GM19468 (cell line): ENCODE measurements at regions not wholly inside any gene's neighbourhood (a gene's known extent, or its start where the extent isn't known, plus 50 kb on each side); places are given as distances from the start of the nearest gene placed in this dataset.

ENCODE experiments used
- ATAC-seq: cut with Tn5 transposase; IDR thresholded peaks from one replicate; pipeline ENCODE4 v1.9.1; 2021; ENCODE audit warnings: mild to moderate bottlenecking, moderate library complexity, moderate number of reproducible peaks; ENCODE audit not compliant: unreplicated experiment; ENCODE audit errors: extremely low read depth

DNA sequence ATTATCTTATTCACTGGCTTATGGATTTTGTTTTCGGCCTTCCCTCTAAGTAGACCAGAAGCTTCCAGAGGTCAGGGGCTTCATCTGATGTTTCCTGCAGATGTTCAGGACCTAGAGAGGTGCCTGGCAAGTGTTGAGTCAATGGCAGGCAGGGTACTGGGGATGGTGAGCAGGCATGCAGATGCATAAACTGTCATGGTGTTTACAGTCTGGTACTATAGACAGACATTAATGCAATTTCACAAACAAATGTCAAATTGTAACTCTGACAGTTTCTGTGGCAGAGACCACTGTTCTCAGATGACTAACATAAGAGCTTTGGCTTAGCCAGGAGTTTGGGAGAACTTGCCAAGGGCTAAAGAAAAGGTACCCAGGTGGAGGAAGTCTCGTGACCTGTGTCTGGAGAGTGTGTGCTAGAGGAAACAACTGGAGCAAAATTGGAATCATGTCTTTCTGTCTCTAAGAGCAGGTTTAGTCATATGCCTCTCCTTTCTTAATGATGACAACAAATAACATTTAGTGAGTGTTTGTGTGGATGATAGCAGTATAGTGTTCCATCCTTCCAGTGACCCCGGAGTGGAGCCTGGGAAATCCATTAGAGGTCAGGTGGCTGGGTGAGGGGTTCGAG lies 53.7 kb upstream of the TRAK1 start:
- ATAC-seq, result no peak

DNA sequence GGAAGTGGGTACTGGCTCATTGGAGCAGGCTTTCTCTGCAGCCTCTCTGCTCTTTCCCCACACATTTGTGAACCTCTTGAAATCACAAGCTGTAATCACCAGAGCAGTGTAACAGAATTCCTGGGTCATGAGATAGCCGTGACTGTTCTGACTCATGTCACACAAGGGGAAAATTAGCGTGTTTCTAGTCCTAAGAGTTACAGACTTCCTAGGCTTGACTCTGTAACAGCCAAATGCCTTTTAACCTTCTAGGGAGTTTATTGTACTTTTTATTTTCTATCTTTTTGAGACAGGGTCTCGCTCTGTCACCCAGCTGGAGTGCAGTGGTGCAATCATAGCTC lies 54.7 kb upstream of the TRAK1 start:
- ATAC-seq, result no peak

DNA sequence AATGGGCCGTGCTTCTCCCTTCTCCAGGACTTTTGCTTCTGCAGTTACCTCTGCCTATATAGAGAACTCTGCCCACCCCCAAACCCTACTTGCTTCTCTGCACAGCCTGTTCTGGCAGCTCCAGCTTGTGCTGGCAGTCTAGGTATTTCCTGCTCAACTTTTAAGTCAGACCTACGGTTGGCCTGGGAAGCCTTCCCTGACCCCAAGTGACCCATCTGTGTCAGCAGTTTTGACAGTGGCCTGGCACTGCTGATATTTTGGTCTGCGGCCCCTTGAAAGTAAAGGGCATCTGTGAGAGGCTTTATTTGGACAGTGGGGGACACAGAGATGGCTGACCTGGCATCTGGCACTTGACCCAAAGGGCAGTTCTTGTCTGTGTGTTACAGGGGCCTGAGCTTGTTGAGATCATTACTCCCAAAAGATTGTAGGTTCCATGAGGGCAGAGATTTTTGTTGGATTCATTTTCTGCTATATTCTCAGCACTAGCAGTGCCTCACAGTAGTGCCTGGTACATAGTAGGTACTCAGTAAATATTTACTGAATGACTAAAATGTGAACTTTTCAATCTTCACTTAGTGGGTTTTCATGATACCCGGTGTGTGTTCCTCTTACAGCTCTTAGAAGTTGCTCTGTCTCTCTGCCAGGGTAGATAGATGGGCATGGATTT lies 55.2 kb upstream of the TRAK1 start:
- ATAC-seq, result no peak

DNA sequence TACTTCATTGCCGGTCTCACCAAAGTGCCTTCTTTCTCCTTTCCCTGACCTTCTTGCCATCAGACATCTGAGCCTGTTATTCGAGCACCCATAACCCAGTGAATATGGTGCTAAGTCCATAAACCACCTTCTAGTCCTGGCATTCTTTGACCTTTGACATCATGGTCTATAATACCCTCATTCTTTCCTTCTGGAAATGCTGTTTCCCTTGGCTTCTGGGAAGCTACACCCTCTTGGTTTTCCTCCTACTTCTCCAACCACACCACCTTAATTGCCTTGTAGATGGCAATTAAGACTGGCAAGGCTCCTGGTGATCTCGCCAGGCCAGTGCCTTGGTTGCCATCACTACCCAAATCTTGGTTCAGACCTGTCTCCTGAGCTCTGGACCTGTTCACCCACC lies 56.1 kb upstream of the TRAK1 start:
- no peak for ATAC-seq

DNA sequence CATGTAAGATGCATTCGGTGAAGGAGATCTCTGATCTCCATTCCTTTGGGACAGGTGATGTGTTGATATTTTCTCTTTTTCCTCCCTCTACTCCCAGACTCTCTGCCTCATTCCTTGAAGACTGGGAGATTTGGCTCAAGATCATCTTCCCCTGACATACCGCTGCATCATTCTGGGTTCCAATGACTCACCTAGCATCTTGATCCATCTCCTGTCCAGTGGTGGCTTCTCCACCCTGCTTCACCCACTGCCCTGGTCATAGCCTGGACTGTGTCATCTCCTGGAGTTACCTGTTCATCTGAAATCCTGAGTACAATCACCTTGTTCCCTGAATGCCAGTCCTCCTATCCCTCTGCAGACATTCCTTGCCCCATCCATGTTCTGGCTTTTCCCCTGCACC lies 57.4 kb upstream of the TRAK1 start:
- ATAC-seq, result no peak

DNA sequence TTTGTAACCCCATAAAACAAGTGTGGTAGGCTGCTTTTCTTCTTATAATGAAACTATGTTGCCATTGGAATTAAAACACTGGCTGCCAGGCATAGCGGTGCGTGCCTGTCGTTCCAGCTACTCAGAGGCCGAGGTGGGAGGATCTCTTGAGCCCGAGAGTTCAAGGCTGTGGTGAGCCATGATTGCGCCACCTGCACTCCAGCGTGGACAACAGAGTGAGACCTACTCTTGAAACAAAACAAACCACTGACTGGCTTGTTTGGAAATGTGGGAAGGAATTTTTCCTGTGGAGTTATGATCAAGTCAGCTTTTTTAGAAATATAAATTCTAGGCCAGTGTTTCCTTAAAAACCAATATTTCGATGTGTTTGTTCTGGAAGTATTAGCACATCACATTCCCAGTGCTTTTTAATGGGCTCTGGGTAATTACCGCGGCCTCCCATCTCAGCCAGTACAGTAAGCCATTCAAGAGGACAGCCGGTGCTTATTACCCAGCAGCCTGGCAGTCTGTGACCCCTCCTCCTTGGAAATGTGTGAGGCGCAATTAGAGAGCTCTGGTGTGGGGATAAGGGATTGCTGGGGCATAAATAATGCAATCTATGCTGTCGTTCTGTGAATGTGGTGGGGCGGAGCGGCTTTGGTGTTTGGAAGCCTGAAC lies 58.3 kb upstream of the TRAK1 start:
- ATAC-seq, result no peak

DNA sequence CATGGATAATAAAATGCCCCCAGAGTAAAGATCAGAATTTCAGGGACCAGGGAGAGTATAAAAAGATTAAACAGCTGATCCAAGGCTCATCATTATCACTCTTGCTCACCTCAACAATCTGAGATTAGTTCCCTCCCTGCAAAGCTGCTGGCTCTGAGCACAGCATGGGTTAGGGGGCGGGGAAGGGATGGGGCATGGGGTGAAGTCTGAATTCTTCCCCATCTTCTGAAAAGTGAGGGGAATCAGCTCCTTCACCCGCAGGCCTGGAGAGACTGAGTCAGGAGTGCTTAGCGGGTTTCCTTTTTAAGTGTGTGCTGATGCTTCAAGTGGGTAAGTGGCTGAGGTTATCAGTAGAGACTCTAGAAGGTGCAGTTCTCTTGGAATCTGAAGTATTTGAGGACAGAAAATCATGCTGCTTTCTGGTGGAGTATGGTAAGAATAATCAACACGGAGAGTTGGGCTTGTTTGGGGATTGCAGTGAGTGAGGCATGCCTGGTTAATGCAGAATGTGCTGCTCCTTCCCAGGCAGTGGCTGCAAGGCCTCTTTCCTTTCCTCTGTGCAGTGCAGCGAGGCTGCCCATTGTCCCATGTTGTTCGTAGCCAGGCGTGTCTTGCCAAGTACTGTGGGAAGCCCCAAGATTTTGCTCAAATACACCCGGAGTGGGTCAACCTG lies 59.2 kb upstream of the TRAK1 start:
- no peak for ATAC-seq

DNA sequence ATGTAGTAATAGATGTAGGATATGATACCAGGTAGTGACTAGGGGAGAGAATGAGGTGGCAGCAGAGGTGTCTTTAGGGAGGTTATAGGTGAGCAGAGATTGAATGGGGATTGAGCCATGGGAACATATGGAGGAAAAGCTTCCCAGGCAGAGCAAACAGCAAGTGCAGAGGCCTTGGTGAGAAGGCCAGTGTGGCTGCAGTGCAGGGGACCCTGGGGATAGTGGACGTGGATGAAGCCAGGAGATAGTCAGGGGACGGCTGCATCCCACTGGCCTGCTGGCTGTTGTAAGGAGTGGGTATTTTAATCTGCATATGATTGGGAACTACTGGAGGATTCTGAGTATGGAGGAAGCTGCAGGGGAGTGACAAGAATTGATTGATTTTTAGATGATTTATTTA lies 62.7 kb upstream of the TRAK1 start:
- ATAC-seq, result no peak

DNA sequence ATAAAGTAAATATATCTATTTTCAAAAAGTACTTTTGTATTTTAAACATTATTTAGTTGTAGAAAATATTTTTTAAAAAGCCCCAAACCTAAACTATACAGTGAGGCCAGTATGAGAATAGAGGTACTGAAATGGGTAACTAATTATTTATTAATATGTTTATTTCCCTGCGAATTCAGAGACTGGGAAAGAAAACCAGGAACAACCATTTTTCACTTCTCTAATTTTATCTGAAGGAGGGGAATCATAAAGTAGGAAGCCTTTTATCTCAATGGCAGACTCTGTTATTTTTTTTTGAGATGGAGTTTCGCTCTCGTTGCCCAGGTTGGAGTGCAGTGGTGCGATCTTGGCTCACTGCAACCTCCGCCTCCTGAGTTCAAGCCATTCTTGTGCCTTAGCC lies 63.6 kb upstream of the TRAK1 start:
- ATAC-seq, result no peak

DNA sequence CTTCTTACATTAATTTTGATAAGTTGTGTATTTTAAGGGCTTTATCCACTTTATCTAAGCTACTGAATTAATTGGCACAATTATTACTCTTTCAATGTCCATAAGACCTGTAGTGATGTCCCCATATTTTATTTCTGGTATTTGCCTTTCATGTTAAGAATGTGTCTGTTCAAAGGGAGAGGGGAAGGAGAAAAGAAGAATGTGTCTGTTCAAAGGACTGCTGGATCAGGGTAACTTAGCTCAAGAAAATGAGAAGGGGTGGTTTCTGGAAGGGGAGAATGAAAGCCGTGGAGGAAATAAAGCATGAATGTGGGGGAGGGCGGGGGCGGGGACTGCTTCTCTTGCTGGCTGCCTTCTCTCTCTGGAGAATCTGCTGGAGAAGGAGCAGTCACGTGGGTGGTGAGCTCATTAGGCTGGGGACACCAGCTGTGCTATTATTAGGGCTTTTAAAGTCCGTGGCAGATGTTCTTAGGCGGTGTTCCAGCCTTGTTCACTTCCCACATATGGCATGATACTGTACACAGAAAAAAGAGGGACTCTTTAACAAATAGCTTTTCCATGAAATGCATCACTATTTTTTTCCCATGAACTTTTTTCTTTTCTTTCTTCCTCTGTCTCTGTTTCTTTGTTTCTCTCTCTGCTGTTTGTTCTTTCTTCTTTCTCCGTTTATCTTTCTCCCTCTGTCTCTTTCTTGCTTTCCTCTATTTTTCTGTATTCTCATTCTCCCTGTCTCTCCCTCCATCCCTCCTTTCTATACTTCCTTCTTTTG lies 63.7 kb upstream of the ULK4 start:
- ATAC-seq, result no peak

DNA sequence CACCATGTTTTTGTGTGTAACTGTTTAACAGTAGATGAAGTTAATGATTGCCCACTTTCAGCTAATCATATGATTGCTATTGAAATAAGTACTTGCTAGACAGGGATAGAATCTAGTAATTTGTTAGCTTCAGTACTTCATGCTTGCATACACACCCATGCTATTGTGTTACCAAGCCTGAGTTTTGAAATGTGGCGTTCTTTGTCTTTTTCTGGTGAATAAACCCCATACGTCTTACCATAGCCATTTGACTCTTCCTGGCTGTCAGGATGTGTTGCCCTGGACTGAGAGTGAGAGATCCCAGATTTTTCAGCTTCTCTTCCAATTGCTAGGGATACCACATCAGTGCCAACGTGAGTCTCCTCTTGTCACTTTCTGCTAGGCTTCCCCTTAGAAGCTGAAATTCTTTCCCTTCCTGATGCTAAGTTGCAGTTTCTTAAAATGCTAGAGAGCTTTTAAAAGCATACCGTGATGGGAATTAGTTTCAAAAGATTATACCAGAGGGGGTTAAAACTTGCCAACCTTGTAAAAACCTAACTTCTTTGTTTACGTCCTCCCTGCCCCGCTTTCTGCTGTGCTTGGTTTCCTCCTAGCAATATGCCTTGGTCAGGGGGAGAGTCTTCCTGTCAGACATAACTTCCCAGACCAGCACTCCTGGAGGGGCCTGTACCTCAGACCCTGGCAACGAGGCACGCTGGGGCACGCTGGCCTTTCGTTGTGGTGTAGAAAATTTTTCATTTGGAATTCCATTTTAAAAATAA lies 62.9 kb upstream of the ULK4 start:
- no peak for ATAC-seq

DNA sequence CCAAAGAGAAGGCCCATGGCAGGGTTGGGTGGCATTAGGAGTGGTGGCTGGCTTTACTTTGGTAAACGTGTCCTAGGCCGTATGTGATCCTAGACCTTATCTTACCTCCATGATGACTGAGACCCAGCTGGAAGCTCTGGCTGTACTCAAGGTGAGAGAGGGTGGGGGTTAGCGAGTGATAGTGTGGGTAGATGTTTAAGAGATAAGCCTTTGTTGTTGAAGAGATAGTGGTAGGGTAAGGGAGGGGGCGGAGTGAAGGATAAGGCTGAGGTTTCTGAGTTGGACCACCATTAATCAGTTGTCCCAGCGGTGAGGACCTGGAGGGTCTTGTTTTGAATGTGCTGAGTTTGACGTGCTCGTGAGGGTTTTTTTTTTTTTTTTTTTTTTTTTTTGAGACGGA lies 61.5 kb upstream of the ULK4 start:
- no peak for ATAC-seq

DNA sequence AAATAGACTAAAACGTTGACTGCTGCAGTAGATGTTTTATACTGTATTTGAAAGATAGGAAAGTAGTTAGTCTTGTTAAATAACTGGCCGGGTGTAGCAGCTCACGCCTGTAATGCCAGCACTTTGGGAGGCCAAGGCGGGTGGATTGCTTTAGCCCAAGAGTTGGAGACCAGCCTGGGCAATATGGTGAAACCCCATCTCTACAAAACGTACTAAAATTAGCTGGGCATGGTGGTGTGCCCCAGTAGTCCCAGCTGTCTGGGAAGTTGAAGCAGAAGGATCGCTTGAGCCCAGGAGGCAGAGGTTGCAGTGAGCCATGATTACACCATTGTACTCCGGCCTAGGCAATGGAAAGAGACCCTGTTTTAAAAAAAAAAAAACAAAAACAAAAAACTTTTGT lies 60.5 kb upstream of the ULK4 start:
- ATAC-seq, result no peak

DNA sequence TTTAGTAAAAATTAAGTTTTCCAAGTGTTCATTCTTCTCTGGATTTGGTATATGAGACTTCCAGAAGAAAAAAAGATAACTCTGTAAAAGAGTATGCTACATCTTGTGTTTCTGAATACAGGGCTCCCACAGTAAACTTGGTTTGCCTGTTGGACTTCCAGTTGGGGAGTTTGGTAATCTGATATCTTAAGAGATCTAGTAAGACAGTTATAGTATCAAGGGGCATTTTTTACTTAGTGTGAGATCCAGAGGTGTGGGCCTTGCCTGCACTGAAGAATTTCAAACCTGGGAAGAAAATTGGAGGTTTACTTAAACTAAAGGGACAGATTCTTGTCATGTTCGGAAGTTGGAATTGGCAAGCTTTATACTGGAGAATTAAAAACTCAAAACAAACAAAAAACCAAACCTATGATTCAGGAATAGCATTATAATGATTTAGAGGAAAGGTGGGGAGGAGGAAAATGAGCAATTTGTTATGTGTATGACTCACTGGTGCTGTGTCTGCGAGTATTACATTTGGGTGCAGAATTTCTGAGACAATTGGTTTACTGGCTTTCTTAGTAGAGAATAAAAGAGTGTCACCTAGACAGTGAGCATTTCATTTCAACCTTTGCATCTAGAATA lies 58.9 kb upstream of the ULK4 start:
- ATAC-seq, result no peak

DNA sequence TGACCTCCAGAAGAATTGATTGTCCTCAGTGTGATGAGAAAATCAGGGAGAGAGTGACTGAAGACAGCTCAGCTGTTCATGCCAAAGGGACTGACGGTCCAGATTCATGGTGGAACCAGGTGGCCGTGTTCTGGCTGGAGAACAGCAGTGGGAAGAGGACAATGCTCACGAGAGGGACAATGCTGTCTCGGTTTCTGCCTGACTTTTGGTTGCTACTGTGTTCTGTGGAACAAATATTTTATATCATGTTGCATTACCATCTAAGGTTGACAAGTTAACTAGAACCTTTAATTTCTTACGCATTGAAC lies 58.0 kb upstream of the ULK4 start:
- no peak for ATAC-seq

DNA sequence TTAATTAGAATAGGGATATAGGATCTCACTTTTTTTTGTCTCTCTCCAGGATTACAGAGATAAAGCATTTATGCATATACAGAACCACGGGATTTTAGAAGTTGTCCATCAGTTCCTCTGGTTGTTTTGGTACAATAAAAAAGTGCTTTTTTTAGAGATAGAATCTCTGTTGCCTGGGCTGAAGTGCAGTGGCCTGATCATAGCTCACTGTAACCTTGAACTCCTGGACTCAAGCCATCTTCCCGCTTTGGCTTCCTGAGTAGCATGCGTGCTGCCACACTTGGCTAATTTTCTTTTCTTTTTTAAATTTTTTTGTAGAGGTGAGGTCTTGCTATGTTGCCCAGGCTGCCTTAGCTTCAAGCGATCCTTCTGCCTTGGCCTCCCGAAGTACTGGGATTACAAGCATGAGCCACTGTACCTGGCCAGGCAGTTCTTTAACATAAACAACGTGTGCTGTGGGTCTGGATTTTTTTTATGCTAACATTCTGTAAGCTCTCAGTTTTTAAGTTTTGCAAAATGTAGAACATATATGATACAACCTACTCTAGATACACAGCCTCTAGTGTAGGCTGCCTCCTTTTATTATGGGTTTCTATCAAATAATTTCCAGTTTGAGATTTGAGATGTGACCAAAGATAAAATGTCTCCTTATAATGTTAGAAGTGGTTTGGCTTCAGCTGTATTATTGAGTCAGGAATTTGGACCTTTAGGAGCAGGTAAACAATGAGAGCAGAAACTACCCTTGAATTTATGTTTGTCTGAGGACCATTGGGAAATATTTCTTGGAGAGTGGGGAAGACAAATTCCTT lies 57.4 kb upstream of the ULK4 start:
- no peak for ATAC-seq

DNA sequence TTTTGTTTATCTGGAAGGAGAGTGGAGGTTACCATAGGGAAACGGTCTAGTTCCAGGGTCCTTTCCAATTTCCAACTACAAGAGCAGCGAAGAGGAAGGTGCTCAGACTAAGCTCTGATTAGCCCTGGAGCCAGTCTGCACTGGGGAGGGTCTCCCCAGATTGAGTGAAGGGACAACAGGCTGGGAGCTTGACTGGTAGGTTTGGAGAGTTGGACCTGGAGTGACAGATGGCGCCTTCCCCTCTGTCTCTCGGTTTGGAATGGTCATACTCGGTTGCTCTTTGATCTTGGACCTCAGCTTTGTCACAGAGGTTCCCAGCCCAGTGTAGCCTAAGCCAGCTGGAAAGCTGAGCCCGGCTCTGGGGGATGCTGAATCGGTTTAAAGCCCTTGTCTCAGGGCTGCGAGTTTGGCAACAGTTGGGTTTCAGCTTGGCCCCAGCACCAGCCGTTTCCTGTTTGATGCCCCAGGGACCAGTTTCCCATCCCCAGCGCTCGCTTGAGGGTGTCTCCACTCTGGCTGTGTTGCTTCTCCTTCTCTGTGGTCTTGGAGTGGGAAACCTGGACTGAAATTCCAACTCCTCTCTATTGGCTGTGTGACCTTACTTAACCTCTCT lies 53.1 kb upstream of the ULK4 start:
- ATAC-seq, result no peak

DNA sequence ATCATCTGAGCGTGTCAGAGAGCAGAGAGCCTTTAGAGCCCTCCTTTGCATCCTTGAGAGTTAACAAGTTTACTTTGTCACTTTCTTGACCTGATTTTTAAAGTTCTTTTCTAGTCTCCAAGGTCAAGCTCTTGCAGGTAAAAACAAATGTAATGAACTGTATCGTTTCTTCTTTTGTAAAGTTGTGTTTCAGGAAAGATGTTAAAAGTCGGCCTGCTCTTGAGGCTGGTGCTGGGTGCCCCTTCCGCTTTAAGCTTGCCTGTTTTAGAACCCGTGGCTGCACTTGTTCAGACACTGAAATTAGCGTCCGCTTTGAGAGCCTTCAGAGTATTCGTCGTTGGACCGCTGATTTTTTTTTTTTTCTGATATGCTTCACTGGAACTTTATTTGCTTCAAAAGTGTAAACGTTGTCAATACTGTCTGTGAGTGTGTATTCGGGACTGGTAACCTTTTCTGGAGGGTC lies 52.6 kb upstream of the ULK4 start:
- no peak for ATAC-seq
